ENCODE measurements at regions not wholly inside any gene's neighbourhood (a gene's known extent, or its start where the extent isn't known, plus 50 kb on each side); places are given as distances from the start of the nearest gene placed in this dataset.

GRCh38 chr10:130251766-130252165 lies 115.6 kb downstream of the GLRX3 start:
- intact Hi-C loops (cut with DNase I), result no loop called here
- no peak overlapping the region for H3K9ac ChIP-seq (ENCODE audit: low read depth in 2 of 2, low read length in 2 of 2)
- H3K4me3 ChIP-seq, result no peak overlapping the region
- no peaks in the 10 kb centered on the region for H3K4me1 ChIP-seq
- TF ChIP-seq, protein P1, sequence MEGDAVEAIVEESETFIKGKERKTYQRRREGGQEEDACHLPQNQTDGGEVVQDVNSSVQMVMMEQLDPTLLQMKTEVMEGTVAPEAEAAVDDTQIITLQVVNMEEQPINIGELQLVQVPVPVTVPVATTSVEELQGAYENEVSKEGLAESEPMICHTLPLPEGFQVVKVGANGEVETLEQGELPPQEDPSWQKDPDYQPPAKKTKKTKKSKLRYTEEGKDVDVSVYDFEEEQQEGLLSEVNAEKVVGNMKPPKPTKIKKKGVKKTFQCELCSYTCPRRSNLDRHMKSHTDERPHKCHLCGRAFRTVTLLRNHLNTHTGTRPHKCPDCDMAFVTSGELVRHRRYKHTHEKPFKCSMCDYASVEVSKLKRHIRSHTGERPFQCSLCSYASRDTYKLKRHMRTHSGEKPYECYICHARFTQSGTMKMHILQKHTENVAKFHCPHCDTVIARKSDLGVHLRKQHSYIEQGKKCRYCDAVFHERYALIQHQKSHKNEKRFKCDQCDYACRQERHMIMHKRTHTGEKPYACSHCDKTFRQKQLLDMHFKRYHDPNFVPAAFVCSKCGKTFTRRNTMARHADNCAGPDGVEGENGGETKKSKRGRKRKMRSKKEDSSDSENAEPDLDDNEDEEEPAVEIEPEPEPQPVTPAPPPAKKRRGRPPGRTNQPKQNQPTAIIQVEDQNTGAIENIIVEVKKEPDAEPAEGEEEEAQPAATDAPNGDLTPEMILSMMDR (IDR thresholded peaks at IDR 0.05), result no peak
- H3K27me3 ChIP-seq, result no peaks in the 10 kb centered on the region
- DNase-seq, result no peak
- H3K27ac ChIP-seq, result no peak overlapping the region
- H3K9me3 ChIP-seq, result no peaks in the 10 kb centered on the region
- no peaks in the 10 kb centered on the region for H3K36me3 ChIP-seq

DNA sequence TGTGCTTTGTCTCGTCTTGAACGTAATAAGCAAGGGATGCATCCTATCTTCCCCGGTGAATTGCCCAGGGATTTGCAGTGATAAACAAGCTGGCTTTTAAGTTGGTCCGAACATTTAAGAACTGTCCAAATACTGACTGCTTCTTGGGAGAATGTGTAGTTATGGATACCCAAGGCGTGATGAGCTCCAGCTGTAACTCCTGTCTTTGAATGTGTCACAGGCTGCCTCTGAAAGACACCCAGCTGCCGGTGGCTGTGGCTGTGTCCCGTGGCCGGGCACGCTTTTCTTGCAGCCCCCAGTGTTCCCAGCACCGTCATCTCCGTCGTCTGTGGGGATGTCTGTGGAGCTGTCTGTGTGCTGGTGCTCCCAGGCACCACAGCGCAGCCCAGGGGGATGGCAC lies 118.1 kb downstream of the GLRX3 start:
- intact Hi-C loops (cut with DNase I), result no loop called here
- TF ChIP-seq, protein P1 (IDR thresholded peaks at IDR 0.05), result no peak
- Histone ChIP-seq H3K27ac (no peak overlapping the region), H3K9me3 (no peaks in the 10 kb centered on the region), H3K27me3 (no peaks in the 10 kb centered on the region), H3K9ac (ENCODE audit: low read depth in 2 of 2, low read length in 2 of 2) (no peak overlapping the region), H3K4me1 (no peaks in the 10 kb centered on the region), H3K4me3 (no peak overlapping the region), H3K36me3 (no peaks in the 10 kb centered on the region)
- no peak for DNase-seq

GRCh38 chr10:130254662-130255061 lies 118.5 kb downstream of the GLRX3 start:
- DNase-seq, result no peak
- intact Hi-C loops (cut with DNase I), result no loop called here

DNA sequence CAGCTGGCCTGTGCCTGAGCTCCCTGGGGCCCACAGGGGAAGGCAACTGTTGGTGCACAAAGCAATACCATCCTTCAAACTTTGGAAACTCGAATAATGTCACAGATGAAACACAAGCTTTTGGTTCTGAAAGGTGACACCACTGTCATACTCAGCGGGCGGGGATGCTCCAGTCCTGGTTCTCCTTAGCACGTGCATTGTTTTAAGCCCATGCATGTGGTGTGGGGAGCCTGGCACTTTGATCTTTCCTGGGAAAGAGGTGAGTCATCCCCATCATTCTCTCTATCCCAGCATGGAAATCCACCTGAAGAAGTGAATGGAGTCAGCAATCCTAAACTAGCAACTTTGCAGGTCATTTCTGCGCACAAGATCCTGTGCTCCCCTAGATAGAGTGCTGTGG lies 119.6 kb downstream of the GLRX3 start:
- Histone ChIP-seq H3K9me3 (no peaks in the 10 kb centered on the region), H3K36me3 (no peaks in the 10 kb centered on the region)
- no peak for DNase-seq

More at GRCh38 chr10:130254662-130255061, 118.5 kb downstream of the GLRX3 start:
- TF ChIP-seq, protein P1 (IDR thresholded peaks at IDR 0.05), result no peak
- Histone ChIP-seq H3K36me3 (no peaks in the 10 kb centered on the region), H3K4me3 (no peak overlapping the region), H3K4me1 (no peaks in the 10 kb centered on the region), H3K27ac (no peak overlapping the region), H3K27me3 (no peaks in the 10 kb centered on the region), H3K9ac (ENCODE audit: low read depth in 2 of 2, low read length in 2 of 2) (no peak overlapping the region), H3K9me3 (no peaks in the 10 kb centered on the region)

GRCh38 chr10:130257897-130258296 lies 121.7 kb downstream of the GLRX3 start:
- intact Hi-C loops (cut with DNase I), result no loop called here
- H3K9ac ChIP-seq (ENCODE audit: low read depth in 2 of 2, low read length in 2 of 2), result no peak overlapping the region

More for the DNA sequence above, 119.6 kb downstream of the GLRX3 start:
- Histone ChIP-seq H3K4me1 (no peaks in the 10 kb centered on the region), H3K27me3 (no peaks in the 10 kb centered on the region), H3K27ac (no peak overlapping the region), H3K9ac (ENCODE audit: low read depth in 2 of 2, low read length in 2 of 2) (no peak overlapping the region), H3K4me3 (no peak overlapping the region)
- TF ChIP-seq, protein P1 (IDR thresholded peaks at IDR 0.05), result no peak
- intact Hi-C loops (cut with DNase I), result no loop called here

More at GRCh38 chr10:130257897-130258296, 121.7 kb downstream of the GLRX3 start:
- Histone ChIP-seq H3K4me3 (no peak overlapping the region), H3K9me3 (no peaks in the 10 kb centered on the region), H3K36me3 (no peaks in the 10 kb centered on the region), H3K27me3 (no peaks in the 10 kb centered on the region), H3K27ac (no peak overlapping the region), H3K4me1 (no peaks in the 10 kb centered on the region)
- no peak for DNase-seq
- TF ChIP-seq, protein P1 (IDR thresholded peaks at IDR 0.05), result no peak
